Erythroblast (primary cell): ENCODE measurements at regions not wholly inside any gene's neighbourhood (a gene's known extent, or its start where the extent isn't known, plus 50 kb on each side); places are given as distances from the start of the nearest gene placed in this dataset.

ENCODE experiments used
- GATA1 ChIP-seq: IDR thresholded peaks from 2 replicates; pipeline ENCODE4 v1.6.1; 2011; ENCODE audit warnings: low read depth, mild to moderate bottlenecking, control low read depth, low read length, moderate library complexity
- POLR2A ChIP-seq: IDR thresholded peaks from 2 replicates; pipeline ENCODE4 v1.6.1; 2011; ENCODE audit warnings: mild to moderate bottlenecking, low read length

DNA sequence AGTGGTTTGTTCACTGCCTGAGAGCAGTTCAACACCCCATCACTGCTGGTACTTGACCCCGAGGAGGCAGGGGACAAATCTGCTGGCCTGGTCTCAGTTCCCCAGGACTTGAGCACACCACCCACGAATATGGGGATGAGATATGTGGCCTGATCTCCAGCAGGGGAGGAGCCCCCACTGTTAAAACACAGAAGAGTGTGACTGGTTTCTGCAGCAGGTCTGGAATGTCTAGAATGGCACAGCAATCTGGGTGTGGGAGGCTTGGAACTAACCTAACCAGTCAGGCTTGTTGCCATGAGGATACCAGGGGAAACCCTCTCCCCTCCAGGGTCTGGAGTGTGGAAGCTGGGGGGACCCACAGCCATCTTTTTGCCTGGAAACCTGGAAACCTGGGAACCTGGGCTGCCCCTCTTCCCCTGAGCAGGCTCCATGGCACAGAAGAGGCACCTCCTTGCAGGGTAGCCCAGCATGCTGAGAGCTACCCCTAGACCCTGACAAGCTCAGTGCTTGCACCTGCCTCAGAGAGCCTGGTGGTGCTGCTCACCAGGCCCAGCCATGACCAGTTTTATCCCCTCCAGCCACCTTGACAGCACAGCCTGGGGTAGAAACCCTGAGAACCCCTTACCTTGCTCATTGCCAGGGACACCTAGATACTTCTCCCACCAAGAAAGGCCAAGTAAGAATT lies 273.8 kb downstream of the LIG4 start:
- no peak for TF ChIP-seq POLR2A
- no peak for TF ChIP-seq GATA1
